Vagina (tissue), 2 donors: ENCODE measurements at regions not wholly inside any gene's neighbourhood (a gene's known extent, or its start where the extent isn't known, plus 50 kb on each side); places are given as distances from the start of the nearest gene placed in this dataset. TPM values are rescaled to one million over a fixed set of nuclear protein-coding genes. Genes with fewer than 3 reads are reported as not detected.
A peak's percentile ranks its signal among the peaks of the same experiment; 100 is the strongest.

Source experiments
- DNase-seq, 2 donors: peaks; one replicate each; pipeline ENCODE4 v3.0.0-alpha.2; 2017; ENCODE audit errors: extremely low spot score in 2 of 2
- H3K27ac ChIP-seq: fragments of 200-600 bp; sonication (generic); one replicate; pipeline ENCODE4 v1.5.1; 2019
- H3K27me3 ChIP-seq: fragments of 200-600 bp; sonication (generic); one replicate; pipeline ENCODE4 v1.5.1; 2019
- H3K36me3 ChIP-seq, 2 donors: fragments of 200-600 bp; sonication (generic); one replicate each; pipeline ENCODE4 v1.5.1; 2017 to 2019
- H3K4me1 ChIP-seq: fragments of 200-600 bp; sonication (generic); one replicate; pipeline ENCODE4 v1.5.1; 2019
- H3K4me3 ChIP-seq, 2 donors: fragments of 200-600 bp; sonication (generic); 1 replicate in 1 of 2; 2 replicates in 1 of 2; pipeline ENCODE4 v1.5.1; 2016 to 2019
- H3K9me3 ChIP-seq: fragments of 200-600 bp; sonication (generic); one replicate; pipeline ENCODE4 v1.5.1; 2019
- CTCF ChIP-seq, 3 experiments: fragments of 450-650 bp in 2 of 3; fragments of 200-600 bp in 1 of 3; sonication (generic) in 1 of 3; IDR thresholded peaks; one replicate each; pipeline ENCODE4 v1.5.1; 2017 to 2019; ENCODE audit warnings: antibody characterized with exemption in 3 of 3, mild to moderate bottlenecking in 2 of 3, moderate library complexity in 2 of 3
- POLR2A ChIP-seq, 2 donors: fragments of 450-650 bp; IDR thresholded peaks; one replicate each; pipeline ENCODE4 v1.6.1; 2017; ENCODE audit warnings: antibody characterized with exemption in 2 of 2, mild to moderate bottlenecking in 2 of 2, moderate library complexity in 2 of 2
- POLR2AphosphoS5 ChIP-seq, 2 donors: sonication (generic); formaldehyde crosslinking; IDR thresholded peaks; one replicate each; pipeline ENCODE4 v1.9.0; 2017; ENCODE audit warnings: antibody characterized with exemption in 2 of 2, mild to moderate bottlenecking in 2 of 2, low read depth in 1 of 2; ENCODE audit not compliant: insufficient read depth in 1 of 2
- intact Hi-C: fragments of 100-400 bp; cut with DNase I; formaldehyde crosslinking; loops from one replicate; pipeline ENCODE4 v1.15.1; 2023
- small RNA-seq: library from RNA; depleted of rRNA; stranded (forward); fragments of <200 nt; gene quantifications from one replicate; pipeline ENCODE3, GENCODE V24; 2016

GRCh38 chr5:43772458-43772763 lies 169.4 kb downstream of the NNT start:
- no peak overlapping the region for H3K4me3 ChIP-seq
- intact Hi-C loops: no loop called here
- TF ChIP-seq POLR2A (IDR thresholded peaks at IDR 0.05) (no peak), POLR2AphosphoS5 (IDR thresholded peaks at IDR 0.05; ENCODE audit: insufficient read depth in 1 of 2, low read depth in 1 of 2) (no peak), CTCF (IDR thresholded peaks at IDR 0.05) (no peak)
- H3K9me3 ChIP-seq: no peaks in the 10 kb centered on the region
- no peaks in the 10 kb centered on the region for H3K36me3 ChIP-seq
- DNase-seq: no peak
- no peak overlapping the region for H3K27ac ChIP-seq
- peaks cover 8% of the 10 kb centered on the region for H3K4me1 ChIP-seq
- H3K27me3 ChIP-seq: no peaks in the 10 kb centered on the region

GRCh38 chr5:43771611-43772031 lies 168.6 kb downstream of the NNT start:
- Histone ChIP-seq H3K4me1 (peaks cover 8% of the 10 kb centered on the region), H3K36me3 (no peaks in the 10 kb centered on the region), H3K27ac (no peak overlapping the region), H3K27me3 (no peaks in the 10 kb centered on the region), H3K4me3 (no peak overlapping the region), H3K9me3 (no peaks in the 10 kb centered on the region)
- TF ChIP-seq CTCF (IDR thresholded peaks at IDR 0.05): no peak
- TF ChIP-seq POLR2A (IDR thresholded peaks at IDR 0.05): no peak
- TF ChIP-seq POLR2AphosphoS5 (IDR thresholded peaks at IDR 0.05; ENCODE audit: insufficient read depth in 1 of 2, low read depth in 1 of 2): no peak
- intact Hi-C loops: no loop called here
- no peak for DNase-seq

- no peaks in the 10 kb centered on the region for H3K27me3 ChIP-seq
- peak overlapping the region; percentile 42 for H3K27ac ChIP-seq
- intact Hi-C loops: no loop called here
- TF ChIP-seq POLR2AphosphoS5 (IDR thresholded peaks at IDR 0.05; ENCODE audit: insufficient read depth in 1 of 2, low read depth in 1 of 2) (peak; percentile 39 to 72), CTCF (IDR thresholded peaks at IDR 0.05) (no peak)
- no peaks in the 10 kb centered on the region for H3K9me3 ChIP-seq
- no peak overlapping the region for H3K4me3 ChIP-seq
- peaks cover 8% of the 10 kb centered on the region for H3K4me1 ChIP-seq
- DNase-seq: peak in 1 of 2 donors; percentile 93
- no peaks in the 10 kb centered on the region for H3K36me3 ChIP-seq
Measured at GRCh38 chr5:43769571-43770355, 166.8 kb downstream of the NNT start.

Small RNAs in the stretch of these regions (small RNA-seq; reads per million reads assigned to genes)
- not detected for gene RNU6-381P
